MM.1S (cell line): ENCODE measurements at regions not wholly inside any gene's neighbourhood (a gene's known extent, or its start where the extent isn't known, plus 50 kb on each side); places are given as distances from the start of the nearest gene placed in this dataset.

Experiments used
- DNase-seq: peaks from one replicate; pipeline ENCODE4 v3.0.0-alpha.2; 2015
- H2AFZ ChIP-seq: fragments of 300-600 bp; sonication (generic); 2 replicates; pipeline ENCODE4 v1.6.0; 2016; ENCODE audit warnings: antibody characterized with exemption, low read length
- H3F3A ChIP-seq: fragments of 300-600 bp; sonication (generic); 2 replicates; pipeline ENCODE4 v1.6.1; 2016; ENCODE audit warnings: mild to moderate bottlenecking, antibody characterized with exemption, low read length, moderate library complexity, mixed read lengths; ENCODE audit not compliant: insufficient read depth
- H3K27ac ChIP-seq: fragments of 300-600 bp; sonication (generic); 2 replicates; pipeline ENCODE4 v1.5.1; 2016; ENCODE audit warnings: mild to moderate bottlenecking, low read length
- H3K27me3 ChIP-seq: fragments of 300-600 bp; sonication (generic); replicated peaks from 2 replicates; pipeline ENCODE4 v1.6.0; 2016; ENCODE audit warnings: low read length; ENCODE audit not compliant: insufficient read depth
- H3K36me3 ChIP-seq: fragments of 300-600 bp; sonication (generic); replicated peaks from 2 replicates; pipeline ENCODE4 v1.6.1; 2016; ENCODE audit warnings: mild to moderate bottlenecking, low read length, mixed read lengths; ENCODE audit not compliant: insufficient read depth
- H3K4me1 ChIP-seq: fragments of 300-600 bp; sonication (generic); 2 replicates; pipeline ENCODE4 v1.6.1; 2016; ENCODE audit warnings: low read length, mixed read lengths
- H3K4me2 ChIP-seq: fragments of 300-600 bp; sonication (generic); 2 replicates; pipeline ENCODE4 v1.6.0; 2016; ENCODE audit warnings: low read depth, low read length
- H3K4me3 ChIP-seq: fragments of 300-600 bp; sonication (generic); 2 replicates; pipeline ENCODE4 v1.5.1; 2016; ENCODE audit warnings: low read length, mixed read lengths
- H3K79me2 ChIP-seq: fragments of 300-600 bp; sonication (generic); 2 replicates; pipeline ENCODE4 v1.6.1; 2016; ENCODE audit warnings: mixed run types, low read length, mixed read lengths
- H3K9ac ChIP-seq: fragments of 300-600 bp; sonication (generic); 2 replicates; pipeline ENCODE4 v1.6.1; 2016; ENCODE audit warnings: low read length, mixed read lengths
- H3K9me2 ChIP-seq: fragments of 300-600 bp; sonication (generic); replicated peaks from 2 replicates; pipeline ENCODE4 v1.6.1; 2016; ENCODE audit warnings: mild to moderate bottlenecking, low read length, mixed read lengths; ENCODE audit not compliant: insufficient read depth
- H3K9me3 ChIP-seq: fragments of 300-600 bp; sonication (generic); replicated peaks from 2 replicates; pipeline ENCODE4 v1.6.1; 2016; ENCODE audit warnings: mild to moderate bottlenecking, low read length, mixed read lengths; ENCODE audit not compliant: insufficient read depth
- H4K20me1 ChIP-seq: fragments of 300-600 bp; sonication (generic); 2 replicates; pipeline ENCODE4 v1.6.1; 2016; ENCODE audit warnings: mild to moderate bottlenecking, low read length, moderate library complexity, mixed read lengths; ENCODE audit not compliant: insufficient read depth
- EZH2 ChIP-seq: fragments of 300-600 bp; sonication (generic); optimal IDR thresholded peaks from 2 replicates; pipeline ENCODE3; 2017; ENCODE audit warnings: low read depth, mild to moderate bottlenecking, antibody characterized with exemption, low read length, mixed read lengths
- EZH2phosphoT487 ChIP-seq: fragments of 300-600 bp; sonication (generic); IDR thresholded peaks from 2 replicates; pipeline ENCODE4 v1.6.1; 2018; ENCODE audit warnings: antibody characterized with exemption, low read length
- TF ChIP-seq, protein P1 (sequence below): fragments of 300-600 bp; sonication (generic); IDR thresholded peaks from 2 replicates; pipeline ENCODE4 v1.5.1; 2016; ENCODE audit warnings: antibody characterized with exemption, low read length, mixed read lengths

DNA sequence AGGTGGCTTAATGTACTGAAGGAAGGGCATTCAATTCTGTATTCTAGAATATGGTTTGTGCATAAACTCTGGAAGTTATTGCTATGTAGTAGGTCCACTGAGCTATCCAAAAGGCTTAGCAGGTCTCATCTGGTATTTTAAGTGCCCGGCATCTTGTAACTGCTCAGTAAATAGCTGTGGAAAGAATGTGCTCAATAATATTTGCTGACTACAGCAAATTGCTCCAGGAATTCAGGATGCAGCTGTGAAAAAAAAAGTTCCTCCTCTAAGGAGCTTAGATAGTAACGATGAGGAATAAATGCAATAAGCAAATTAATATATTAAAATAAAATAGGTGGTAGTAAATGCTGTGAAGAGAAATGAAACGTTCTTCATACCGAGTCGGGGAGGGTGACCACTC is 857.1 kb downstream of the AACS start:
- H3K27me3 ChIP-seq = no peaks in the 10 kb centered on the region
- no peaks in the 10 kb centered on the region for H3F3A ChIP-seq
- no peaks in the 10 kb centered on the region for H3K36me3 ChIP-seq
- TF ChIP-seq EZH2 = no peak
- TF ChIP-seq EZH2phosphoT487 = no peak
- TF ChIP-seq, protein P1, sequence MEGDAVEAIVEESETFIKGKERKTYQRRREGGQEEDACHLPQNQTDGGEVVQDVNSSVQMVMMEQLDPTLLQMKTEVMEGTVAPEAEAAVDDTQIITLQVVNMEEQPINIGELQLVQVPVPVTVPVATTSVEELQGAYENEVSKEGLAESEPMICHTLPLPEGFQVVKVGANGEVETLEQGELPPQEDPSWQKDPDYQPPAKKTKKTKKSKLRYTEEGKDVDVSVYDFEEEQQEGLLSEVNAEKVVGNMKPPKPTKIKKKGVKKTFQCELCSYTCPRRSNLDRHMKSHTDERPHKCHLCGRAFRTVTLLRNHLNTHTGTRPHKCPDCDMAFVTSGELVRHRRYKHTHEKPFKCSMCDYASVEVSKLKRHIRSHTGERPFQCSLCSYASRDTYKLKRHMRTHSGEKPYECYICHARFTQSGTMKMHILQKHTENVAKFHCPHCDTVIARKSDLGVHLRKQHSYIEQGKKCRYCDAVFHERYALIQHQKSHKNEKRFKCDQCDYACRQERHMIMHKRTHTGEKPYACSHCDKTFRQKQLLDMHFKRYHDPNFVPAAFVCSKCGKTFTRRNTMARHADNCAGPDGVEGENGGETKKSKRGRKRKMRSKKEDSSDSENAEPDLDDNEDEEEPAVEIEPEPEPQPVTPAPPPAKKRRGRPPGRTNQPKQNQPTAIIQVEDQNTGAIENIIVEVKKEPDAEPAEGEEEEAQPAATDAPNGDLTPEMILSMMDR = no peak
- no peak overlapping the region for H2AFZ ChIP-seq
- H3K79me2 ChIP-seq = no peaks in the 10 kb centered on the region
- no peak for DNase-seq
- H3K9ac ChIP-seq = no peak overlapping the region
- no peaks in the 10 kb centered on the region for H3K9me2 ChIP-seq
- H3K4me3 ChIP-seq = no peak overlapping the region
- no peak overlapping the region for H3K4me2 ChIP-seq
- no peak overlapping the region for H3K27ac ChIP-seq
- no peaks in the 10 kb centered on the region for H3K4me1 ChIP-seq
- H3K9me3 ChIP-seq = no peaks in the 10 kb centered on the region
- H4K20me1 ChIP-seq = no peaks in the 10 kb centered on the region

DNA sequence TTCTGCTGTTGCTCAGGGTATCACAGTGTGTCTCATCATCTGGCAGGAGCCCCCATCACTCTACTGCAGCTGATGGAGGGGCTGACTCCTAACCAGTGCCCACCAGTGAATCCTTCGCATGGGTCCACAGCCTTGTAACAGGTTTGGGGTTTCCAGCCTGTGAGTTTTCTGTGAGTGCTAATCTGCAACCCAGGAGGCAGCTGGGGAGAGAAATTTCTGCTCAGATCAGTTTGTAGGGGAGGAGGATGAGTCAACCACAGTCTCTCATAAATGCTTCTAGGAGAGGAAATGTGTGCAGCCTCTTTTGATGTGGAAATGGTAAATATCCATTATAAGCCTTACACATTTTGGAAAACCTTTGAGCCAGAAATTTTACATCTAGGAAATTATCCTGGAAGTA is 871.3 kb downstream of the AACS start:
- Histone ChIP-seq H3K27me3 (no peaks in the 10 kb centered on the region), H3F3A (no peaks in the 10 kb centered on the region), H3K4me1 (no peaks in the 10 kb centered on the region), H4K20me1 (no peaks in the 10 kb centered on the region), H3K4me3 (no peak overlapping the region), H3K9me2 (no peaks in the 10 kb centered on the region), H3K9ac (no peak overlapping the region), H3K79me2 (no peaks in the 10 kb centered on the region), H2AFZ (no peak overlapping the region), H3K27ac (no peak overlapping the region), H3K36me3 (no peaks in the 10 kb centered on the region), H3K9me3 (no peaks in the 10 kb centered on the region), H3K4me2 (no peak overlapping the region)
- no peak for TF ChIP-seq EZH2
- DNase-seq = no peak

DNA sequence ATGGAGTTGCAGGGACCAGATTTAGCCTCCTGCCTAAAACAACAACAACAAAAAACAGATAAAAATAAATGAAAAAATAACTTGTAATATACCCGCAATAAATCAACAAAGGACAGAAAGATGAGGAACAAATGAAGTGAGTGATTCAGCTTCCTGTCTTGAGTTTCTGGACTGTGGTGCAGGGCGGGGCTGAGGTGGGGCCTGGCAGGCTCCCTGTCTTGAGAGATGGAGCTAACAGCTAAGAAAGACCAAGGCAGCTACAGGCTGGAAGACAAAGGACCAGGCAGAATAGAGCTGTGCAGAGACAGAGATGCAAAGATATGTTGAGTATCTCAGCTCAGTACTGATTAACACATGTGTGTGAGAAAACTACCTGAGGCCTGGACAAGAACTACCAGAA is 879.2 kb downstream of the AACS start:
- Histone ChIP-seq H3K9me2 (no peaks in the 10 kb centered on the region), H3K79me2 (no peaks in the 10 kb centered on the region), H3F3A (no peaks in the 10 kb centered on the region), H3K27me3 (no peaks in the 10 kb centered on the region), H3K27ac (no peak overlapping the region), H3K36me3 (no peaks in the 10 kb centered on the region), H3K4me3 (no peak overlapping the region), H3K4me1 (no peaks in the 10 kb centered on the region), H3K9me3 (no peaks in the 10 kb centered on the region), H2AFZ (no peak overlapping the region), H4K20me1 (no peaks in the 10 kb centered on the region), H3K9ac (no peak overlapping the region), H3K4me2 (no peak overlapping the region)
- DNase-seq = no peak
- TF ChIP-seq, protein P1 = no peak
- TF ChIP-seq EZH2 (no peak), EZH2phosphoT487 (no peak)

DNA sequence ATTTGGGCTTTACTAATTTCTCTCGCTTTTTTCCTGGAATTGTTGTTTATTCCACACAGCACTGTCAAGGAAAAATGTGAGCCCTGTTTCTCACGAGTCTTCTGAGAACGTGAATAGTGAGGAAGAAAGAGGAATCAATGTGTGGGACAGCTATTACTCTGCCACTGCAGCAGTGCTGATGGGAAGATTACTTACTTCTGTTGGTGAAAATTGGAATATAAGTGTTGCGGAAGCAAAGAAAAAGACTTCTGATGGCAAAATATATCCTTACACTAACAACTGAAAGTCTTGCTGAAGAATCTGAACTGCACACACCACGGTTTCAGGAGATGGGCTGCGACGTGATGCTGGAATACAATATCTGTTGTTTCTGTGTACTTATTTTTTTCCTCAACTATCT is 884.2 kb downstream of the AACS start:
- Histone ChIP-seq H3K27me3 (no peaks in the 10 kb centered on the region), H3K36me3 (no peaks in the 10 kb centered on the region), H4K20me1 (no peaks in the 10 kb centered on the region), H3F3A (no peaks in the 10 kb centered on the region), H3K4me1 (no peaks in the 10 kb centered on the region), H3K79me2 (no peaks in the 10 kb centered on the region), H3K27ac (no peak overlapping the region), H3K4me2 (no peak overlapping the region), H3K4me3 (no peak overlapping the region), H2AFZ (no peak overlapping the region), H3K9me2 (no peaks in the 10 kb centered on the region), H3K9me3 (no peaks in the 10 kb centered on the region), H3K9ac (no peak overlapping the region)
- DNase-seq = no peak
- TF ChIP-seq EZH2 (no peak), EZH2phosphoT487 (no peak)
- TF ChIP-seq, protein P1 = no peak
